HCT116 (cell line): ENCODE measurements at regions not wholly inside any gene's neighbourhood (a gene's known extent, or its start where the extent isn't known, plus 50 kb on each side); places are given as distances from the start of the nearest gene placed in this dataset.

Experiments
- ATAC-seq: fragments of 200-7000 bp; cut with Tn5 transposase; 2 replicates; pipeline ENCODE4 v1.9.1; 2020; ENCODE audit warnings: mild to moderate bottlenecking, moderate library complexity
- BruUV-seq: library from RNA; stranded (reverse); fragments of 400-500 nt; replicated peaks from 2 replicates; lab custom pipeline; 2021; lab: Mats Ljungman, UMichigan
- CTCF ChIA-PET: fragments of 300-600 bp; sonication (Branson Sonifier 250); formaldehyde crosslinking; loops from one replicate; lab custom pipeline; 2021; ENCODE audit warnings: antibody characterized with exemption; lab: Charles Lee
- POLR2A ChIA-PET: fragments of 300-600, 350-600 bp; sonication (Branson Sonifier 250); formaldehyde crosslinking; loops from one replicate; lab custom pipeline; 2021; ENCODE audit warnings: antibody characterized with exemption; lab: Charles Lee
- RAD21 ChIA-PET, 2 experiments: fragments of 300-600 bp; sonication (Branson Sonifier 250); formaldehyde crosslinking; loops; one replicate each; lab custom pipeline; 2023; ENCODE audit warnings: low total read pairs in 2 of 2; ENCODE audit not compliant: uncharacterized antibody in 2 of 2, unreplicated experiment in 2 of 2, low non-redundant PET in 1 of 2; lab: Charles Lee
- DNase-seq: peaks from one replicate; pipeline ENCODE4 v3.0.0-alpha.2; 2010; ENCODE audit warnings: low read depth, low spot score
- H2AFZ ChIP-seq: fragments of 200-600 bp; shearing (Covaris generic), sonication (generic); 2 replicates; pipeline ENCODE4 v1.6.1; 2017; ENCODE audit warnings: low read depth, mixed run types, mixed read lengths, antibody characterized with exemption, low read length; ENCODE audit not compliant: poor library complexity, severe bottlenecking
- H3K27ac ChIP-seq: 2 replicates; pipeline ENCODE4 v1.5.1; 2012; ENCODE audit warnings: low read depth, low read length
- H3K27me3 ChIP-seq: fragments of 200-600 bp; sonication (generic); 2 replicates; pipeline ENCODE4 v1.6.1; 2016; ENCODE audit warnings: mixed run types, low read length, mixed read lengths; ENCODE audit not compliant: insufficient read depth
- H3K36me3 ChIP-seq, 2 experiments: fragments of 200-500 bp in 1 of 2; fragments of 200-600 bp in 1 of 2; sonication (Bioruptor generic) in 1 of 2; sonication (generic) in 1 of 2; 2 replicates each; pipeline versions ENCODE4 v1.5.1 to v1.6.1; 2014 to 2016; ENCODE audit warnings: low read length in 2 of 2, inconsistent platforms in 1 of 2, mixed read lengths in 1 of 2, mixed run types in 1 of 2; ENCODE audit not compliant: insufficient read depth in 2 of 2, control insufficient read depth in 1 of 2
- H3K4me1 ChIP-seq, 2 experiments: fragments of 200-600 bp in 1 of 2; sonication (generic) in 1 of 2; 2 replicates each; pipeline versions ENCODE4 v1.5.1 to v1.6.1; 2012 to 2017; ENCODE audit warnings: low read length in 2 of 2, inconsistent platforms in 1 of 2, mild to moderate bottlenecking in 1 of 2, mixed read lengths in 1 of 2, mixed run types in 1 of 2, moderate library complexity in 1 of 2; ENCODE audit not compliant: insufficient read depth in 2 of 2, control insufficient read depth in 1 of 2
- H3K4me2 ChIP-seq: fragments of 200-600 bp; sonication (generic); 2 replicates; pipeline ENCODE4 v1.6.1; 2017; ENCODE audit warnings: mixed run types, low read length, mixed read lengths
- H3K4me3 ChIP-seq, 2 experiments: fragments of 200-600 bp in 1 of 2; sonication (generic) in 1 of 2; replicated peaks in 1 of 2; 2 replicates each; pipeline ENCODE4 v1.5.1; 2011 to 2016; ENCODE audit warnings: low read length in 2 of 2, control low read depth in 1 of 2, low read depth in 1 of 2, mild to moderate bottlenecking in 1 of 2, mixed read lengths in 1 of 2, mixed run types in 1 of 2
- H3K79me2 ChIP-seq: fragments of 200-600 bp; sonication (generic); 2 replicates; pipeline ENCODE4 v1.6.1; 2017; ENCODE audit warnings: mild to moderate bottlenecking, mixed run types, low read length, moderate library complexity, mixed read lengths; ENCODE audit not compliant: insufficient read depth
- H3K9ac ChIP-seq: fragments of 200-600 bp; sonication (generic); 2 replicates; pipeline ENCODE4 v1.6.1; 2016; ENCODE audit warnings: low read length, mixed read lengths
- H3K9me2 ChIP-seq: fragments of 200-600 bp; sonication (generic), shearing (Covaris generic); 2 replicates; pipeline ENCODE4 v1.6.1; 2017; ENCODE audit warnings: mixed run types, mild to moderate bottlenecking, moderate library complexity; ENCODE audit not compliant: insufficient read depth
- H3K9me3 ChIP-seq, 2 experiments: fragments of 200-500 bp in 1 of 2; fragments of 200-600 bp in 1 of 2; sonication (Bioruptor generic) in 1 of 2; sonication (generic) in 1 of 2; 2 replicates each; pipeline ENCODE4 v1.6.1; 2014 to 2017; ENCODE audit warnings: low read length in 2 of 2, mixed read lengths in 2 of 2, inconsistent platforms in 1 of 2, low read depth in 1 of 2, mild to moderate bottlenecking in 1 of 2, mixed run types in 1 of 2, moderate library complexity in 1 of 2; ENCODE audit not compliant: control insufficient read depth in 1 of 2, insufficient read depth in 1 of 2
- H4K20me1 ChIP-seq: fragments of 200-600 bp; sonication (generic), shearing (Covaris generic); 2 replicates; pipeline ENCODE4 v1.6.1; 2017; ENCODE audit warnings: mixed run types, mild to moderate bottlenecking, moderate library complexity; ENCODE audit not compliant: insufficient read depth
- FOSL1 ChIP-seq: IDR thresholded peaks from 2 replicates; pipeline ENCODE4 v1.6.1; 2012; ENCODE audit warnings: low read depth
- JUND ChIP-seq: IDR thresholded peaks from 2 replicates; pipeline ENCODE4 v1.6.1; 2012
- RAD21 ChIP-seq: IDR thresholded peaks from 2 replicates; pipeline ENCODE4 v1.6.1; 2012; ENCODE audit warnings: low read depth, mild to moderate bottlenecking
- YY1 ChIP-seq: IDR thresholded peaks from 2 replicates; pipeline ENCODE4 v1.6.1; 2011; ENCODE audit warnings: low read length, low read depth, moderate library complexity, mild to moderate bottlenecking; ENCODE audit not compliant: insufficient replicate concordance; ENCODE audit errors: extremely low read depth
- intact Hi-C: fragments of 100-400 bp; cut with micrococcal nuclease; formaldehyde crosslinking; loops from 2 replicates; pipeline ENCODE4 v1.10.0; 2022
- TF ChIP-seq, protein P1 (sequence below): IDR thresholded peaks from 2 replicates; pipeline ENCODE4 v1.6.1; 2012
- TF ChIP-seq, protein P2 (sequence below), 3 experiments: fragments of 200-600 bp in 1 of 3; sonication (generic) in 1 of 3; IDR thresholded peaks in 2 of 3; conservative IDR thresholded peaks in 1 of 3; 2 replicates each; pipeline ENCODE4 v1.5.1; 2012 to 2017; ENCODE audit warnings: low read depth in 2 of 3, low read length in 2 of 3, antibody characterized with exemption in 1 of 3, borderline replicate concordance in 1 of 3, control low read depth in 1 of 3, mild to moderate bottlenecking in 1 of 3, mixed read lengths in 1 of 3, mixed run types in 1 of 3, moderate library complexity in 1 of 3; ENCODE audit not compliant: insufficient read depth in 1 of 3

DNA sequence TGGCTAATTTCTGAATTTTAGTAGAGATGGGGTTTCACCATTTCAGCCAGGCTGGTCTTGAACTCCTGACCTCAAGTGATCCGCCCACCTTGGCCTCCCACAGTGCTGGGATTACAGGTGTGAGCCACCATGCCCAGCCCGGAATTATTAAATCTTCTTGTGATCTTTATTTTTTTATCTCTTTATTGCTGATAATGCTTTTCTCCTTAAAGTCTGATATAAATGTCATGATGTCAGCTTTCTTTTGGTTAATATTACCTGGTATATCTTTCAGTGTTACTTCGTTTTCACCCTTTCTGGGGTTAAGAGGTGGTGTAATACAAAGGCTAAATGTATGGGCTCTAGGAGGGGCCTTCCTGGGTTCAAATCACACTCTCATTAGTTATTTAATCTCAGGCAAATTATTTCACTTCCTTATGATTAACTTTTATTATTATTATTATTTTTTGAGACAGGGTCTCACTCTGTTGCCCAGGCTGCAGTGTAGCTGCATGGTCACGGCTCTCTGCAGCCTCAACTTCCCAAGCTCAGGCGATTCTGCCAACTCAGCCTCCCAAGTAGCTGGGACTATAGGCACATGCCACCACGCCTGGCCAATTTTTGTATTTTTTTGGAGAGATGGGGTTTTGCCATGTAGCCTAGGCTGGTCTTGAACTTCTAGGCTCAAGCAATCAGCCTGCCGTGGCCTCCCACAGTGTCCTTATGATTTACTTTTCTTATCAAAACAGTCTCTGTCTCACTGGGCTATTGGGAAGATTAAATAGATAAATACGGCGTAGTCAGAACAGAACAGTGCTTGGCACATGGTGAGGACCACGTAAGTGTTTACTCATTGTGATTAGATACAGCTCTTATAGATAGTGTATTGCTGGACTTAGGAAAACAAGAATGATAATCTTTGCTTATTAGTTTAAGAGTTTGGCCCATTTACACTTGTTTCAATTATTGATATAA lies 216.5 kb downstream of the URB2 start (continued):
- TF ChIP-seq RAD21, result no peak

DNA sequence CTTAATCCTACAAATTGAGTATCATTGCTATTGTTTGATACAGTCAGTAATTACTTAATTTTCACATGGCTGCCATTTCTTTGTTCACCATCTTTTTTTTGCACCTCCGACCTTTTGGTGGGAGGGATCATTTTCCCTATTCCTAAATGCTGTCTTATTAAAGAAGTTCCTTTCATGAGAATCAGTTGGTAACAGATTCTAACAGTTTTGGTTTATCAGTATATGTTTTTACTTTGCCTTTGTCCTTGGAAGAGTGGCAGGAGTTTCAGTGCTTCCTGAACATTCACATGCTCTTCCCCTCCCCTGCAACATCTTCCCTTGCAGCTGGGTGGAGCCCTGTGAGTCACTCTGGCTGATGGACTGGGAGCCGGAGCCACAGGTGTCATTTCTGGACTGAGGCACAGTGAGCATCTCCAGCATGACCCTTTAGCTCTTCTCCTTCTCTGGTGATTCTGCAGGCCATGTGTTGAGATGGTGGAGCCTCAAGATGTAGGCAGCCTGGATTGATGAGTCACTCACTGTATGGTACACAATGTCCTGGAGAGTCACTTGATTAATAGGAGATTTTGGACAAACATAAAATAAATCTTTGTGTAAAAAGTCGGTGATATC lies 217.7 kb downstream of the URB2 start:
- Histone ChIP-seq H4K20me1 (no peaks in the 10 kb centered on the region), H3K4me3 (no peak overlapping the region), H3K4me2 (peak overlapping the region; percentile 44), H3K27me3 (no peaks in the 10 kb centered on the region), H3K9me2 (no peaks in the 10 kb centered on the region)
- peak; percentile 95 for ATAC-seq
- CTCF ChIA-PET, result no interaction called here
- TF ChIP-seq YY1 (no peak), JUND (no peak), FOSL1 (0 out of 2 replicates have a peak, but pooled peaks have one; percentile 7), RAD21 (peak; percentile 43; the same call in 1 of the 2 replicates)
- TF ChIP-seq, protein P1, sequence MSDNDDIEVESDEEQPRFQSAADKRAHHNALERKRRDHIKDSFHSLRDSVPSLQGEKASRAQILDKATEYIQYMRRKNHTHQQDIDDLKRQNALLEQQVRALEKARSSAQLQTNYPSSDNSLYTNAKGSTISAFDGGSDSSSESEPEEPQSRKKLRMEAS, result peak; percentile 19; the same call in 1 of the 2 replicates
- TF ChIP-seq, protein P2, sequence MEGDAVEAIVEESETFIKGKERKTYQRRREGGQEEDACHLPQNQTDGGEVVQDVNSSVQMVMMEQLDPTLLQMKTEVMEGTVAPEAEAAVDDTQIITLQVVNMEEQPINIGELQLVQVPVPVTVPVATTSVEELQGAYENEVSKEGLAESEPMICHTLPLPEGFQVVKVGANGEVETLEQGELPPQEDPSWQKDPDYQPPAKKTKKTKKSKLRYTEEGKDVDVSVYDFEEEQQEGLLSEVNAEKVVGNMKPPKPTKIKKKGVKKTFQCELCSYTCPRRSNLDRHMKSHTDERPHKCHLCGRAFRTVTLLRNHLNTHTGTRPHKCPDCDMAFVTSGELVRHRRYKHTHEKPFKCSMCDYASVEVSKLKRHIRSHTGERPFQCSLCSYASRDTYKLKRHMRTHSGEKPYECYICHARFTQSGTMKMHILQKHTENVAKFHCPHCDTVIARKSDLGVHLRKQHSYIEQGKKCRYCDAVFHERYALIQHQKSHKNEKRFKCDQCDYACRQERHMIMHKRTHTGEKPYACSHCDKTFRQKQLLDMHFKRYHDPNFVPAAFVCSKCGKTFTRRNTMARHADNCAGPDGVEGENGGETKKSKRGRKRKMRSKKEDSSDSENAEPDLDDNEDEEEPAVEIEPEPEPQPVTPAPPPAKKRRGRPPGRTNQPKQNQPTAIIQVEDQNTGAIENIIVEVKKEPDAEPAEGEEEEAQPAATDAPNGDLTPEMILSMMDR (IDR thresholded peaks at IDR 0.05 in 2 of 3, conservative IDR thresholded peaks at IDR 0.05 in 1 of 3; ENCODE audit: borderline replicate concordance in 1 of 3, insufficient read depth in 1 of 3, low read depth in 2 of 3, low read length in 2 of 3), result peak in 2 of 3 experiments; percentile 26 to 44; a peak in 4 of 6 replicates
- TF ChIP-seq, all 23 proteins: peak for 4
- RAD21 ChIA-PET, result no interaction called here
- H3K36me3 ChIP-seq, result no peaks in the 10 kb centered on the region
- no peaks in the 10 kb centered on the region for H3K79me2 ChIP-seq
- intact Hi-C loops, result loop anchor here (10.0 kb wide), 1 partner anchor 321 kb away; no protein-coding TSS in a partner anchor
- H3K9me3 ChIP-seq, result no peaks in the 10 kb centered on the region
- H3K9ac ChIP-seq, result no peak overlapping the region
- H3K4me1 ChIP-seq, result peaks cover 5 to 7% of the 10 kb centered on the region in 2 experiments; a peak in 3 of 4 replicates
- BruUV-seq, result no TSS peak
- H3K27ac ChIP-seq, result no peak overlapping the region
- H2AFZ ChIP-seq, result peak overlapping the region; percentile 91
- DNase-seq, result peak; percentile 22
- POLR2A ChIA-PET, result no interaction called here
